Keratinocyte (primary cell): ENCODE measurements at regions not wholly inside any gene's neighbourhood (a gene's known extent, or its start where the extent isn't known, plus 50 kb on each side); places are given as distances from the start of the nearest gene placed in this dataset.

Experiments
- DNase-seq: peaks from one replicate; pipeline ENCODE4 v3.0.0-alpha.2; 2011; ENCODE audit warnings: low read depth, missing footprints, low spot score
- FAIRE-seq: peaks from 2 replicates; lab custom pipeline; 2011; peaks lifted over from hg19 to GRCh38; lab: Jason Lieb, UNC
- H2AFZ ChIP-seq: 2 replicates; pipeline ENCODE4 v1.6.0; 2012; ENCODE audit warnings: low read length, control low read depth, inconsistent platforms; ENCODE audit not compliant: control insufficient read depth
- H3K27ac ChIP-seq: 2 replicates; pipeline ENCODE4 v1.5.1; 2011; ENCODE audit warnings: low read length; ENCODE audit not compliant: control insufficient read depth, insufficient read depth
- H3K27me3 ChIP-seq: 3 replicates; pipeline ENCODE4 v1.6.0; 2011; ENCODE audit warnings: low read length; ENCODE audit not compliant: control insufficient read depth, insufficient read depth; ENCODE audit errors: extremely low read depth
- H3K36me3 ChIP-seq, 2 experiments: 2 replicates in 1 of 2; 3 replicates in 1 of 2; pipeline ENCODE4 v1.5.1; 2011; ENCODE audit warnings: low read length in 2 of 2, mild to moderate bottlenecking in 1 of 2; ENCODE audit not compliant: control insufficient read depth in 2 of 2, insufficient read depth in 2 of 2; ENCODE audit errors: extremely low read depth in 1 of 2
- H3K4me1 ChIP-seq: 3 replicates; pipeline ENCODE4 v1.5.1; 2011; ENCODE audit warnings: low read length; ENCODE audit not compliant: control insufficient read depth, insufficient read depth; ENCODE audit errors: extremely low read depth
- H3K4me2 ChIP-seq: 3 replicates; pipeline ENCODE4 v1.6.0; 2011; ENCODE audit warnings: low read depth, low read length; ENCODE audit not compliant: control insufficient read depth, insufficient read depth; ENCODE audit errors: extremely low read depth
- H3K4me3 ChIP-seq, 3 experiments: fragments of 200-600 bp in 1 of 3; sonication (generic) in 1 of 3; 2 replicates in 2 of 3; 3 replicates in 1 of 3; pipeline ENCODE4 v1.5.1; 2011 to 2016; ENCODE audit warnings: low read length in 3 of 3, mild to moderate bottlenecking in 3 of 3, control low read depth in 2 of 3, inconsistent platforms in 1 of 3, low read depth in 1 of 3, mixed read lengths in 1 of 3, mixed run types in 1 of 3, moderate library complexity in 1 of 3; ENCODE audit not compliant: control insufficient read depth in 2 of 3, insufficient read depth in 2 of 3; ENCODE audit errors: extremely low read depth in 1 of 3
- H3K79me2 ChIP-seq: 2 replicates; pipeline ENCODE4 v1.6.0; 2012; ENCODE audit warnings: low read length; ENCODE audit not compliant: control insufficient read depth, insufficient read depth
- H3K9ac ChIP-seq: 3 replicates; pipeline ENCODE4 v1.6.0; 2011; ENCODE audit warnings: low read length; ENCODE audit not compliant: control insufficient read depth, insufficient read depth; ENCODE audit errors: extremely low read depth
- H3K9me1 ChIP-seq: 3 replicates; pipeline ENCODE4 v1.6.0; 2011; ENCODE audit warnings: low read length; ENCODE audit not compliant: control insufficient read depth, insufficient read depth; ENCODE audit errors: extremely low read depth
- H3K9me3 ChIP-seq: 2 replicates; pipeline ENCODE4 v1.5.1; 2012; ENCODE audit warnings: low read depth, low read length; ENCODE audit not compliant: control insufficient read depth
- H4K20me1 ChIP-seq: 3 replicates; pipeline ENCODE4 v1.6.0; 2011; ENCODE audit warnings: low read length; ENCODE audit not compliant: control insufficient read depth, insufficient read depth; ENCODE audit errors: extremely low read depth
- EZH2 ChIP-seq: IDR thresholded peaks from one replicate; pipeline ENCODE4 v1.6.1; 2012; ENCODE audit warnings: inconsistent platforms, mild to moderate bottlenecking, low read length, moderate library complexity
- dilution Hi-C: fragments of 300-500 bp; cut with MboI; formaldehyde crosslinking; loops from one replicate; pipeline ENCODE4 v1.7.0; 2020; ENCODE audit warnings: low sequenced_read_pairs; ENCODE audit not compliant: extremely low pct_ligation_motif_present
- TF ChIP-seq, protein P1 (sequence below), 3 experiments: IDR thresholded peaks in 1 of 3; conservative IDR thresholded peaks in 1 of 3; optimal IDR thresholded peaks in 1 of 3; 2 replicates in 2 of 3; 3 replicates in 1 of 3; pipeline versions ENCODE3 to v1.5.1; 2011; ENCODE audit warnings: low read length in 3 of 3, mild to moderate bottlenecking in 3 of 3, moderate library complexity in 2 of 3, control low read depth in 1 of 3, inconsistent platforms in 1 of 3; ENCODE audit not compliant: insufficient read depth in 2 of 3; ENCODE audit errors: extremely low read depth in 1 of 3

DNA sequence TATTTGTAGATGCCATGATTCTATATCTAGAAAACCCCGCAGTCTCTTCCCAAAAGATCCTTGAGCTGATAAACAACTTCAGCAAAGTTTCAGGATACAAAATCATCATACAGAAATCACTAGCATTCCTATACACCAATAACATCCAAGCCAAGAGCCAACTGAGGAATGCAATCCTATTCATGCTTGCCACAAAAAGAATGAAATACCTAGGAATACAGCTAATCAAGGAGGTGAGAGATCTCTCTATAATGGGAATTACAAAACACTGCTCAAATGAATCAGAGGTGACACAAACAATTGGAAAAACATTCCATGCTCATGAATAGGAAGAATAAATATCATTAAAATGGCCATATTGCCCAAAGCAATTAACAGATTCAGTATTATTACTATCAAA is 551.4 kb upstream of the SLC39A10 start:
- peaks cover 4% of the 10 kb centered on the region for H3K4me1 ChIP-seq
- dilution Hi-C loops, result no loop called here
- TF ChIP-seq, protein P1, sequence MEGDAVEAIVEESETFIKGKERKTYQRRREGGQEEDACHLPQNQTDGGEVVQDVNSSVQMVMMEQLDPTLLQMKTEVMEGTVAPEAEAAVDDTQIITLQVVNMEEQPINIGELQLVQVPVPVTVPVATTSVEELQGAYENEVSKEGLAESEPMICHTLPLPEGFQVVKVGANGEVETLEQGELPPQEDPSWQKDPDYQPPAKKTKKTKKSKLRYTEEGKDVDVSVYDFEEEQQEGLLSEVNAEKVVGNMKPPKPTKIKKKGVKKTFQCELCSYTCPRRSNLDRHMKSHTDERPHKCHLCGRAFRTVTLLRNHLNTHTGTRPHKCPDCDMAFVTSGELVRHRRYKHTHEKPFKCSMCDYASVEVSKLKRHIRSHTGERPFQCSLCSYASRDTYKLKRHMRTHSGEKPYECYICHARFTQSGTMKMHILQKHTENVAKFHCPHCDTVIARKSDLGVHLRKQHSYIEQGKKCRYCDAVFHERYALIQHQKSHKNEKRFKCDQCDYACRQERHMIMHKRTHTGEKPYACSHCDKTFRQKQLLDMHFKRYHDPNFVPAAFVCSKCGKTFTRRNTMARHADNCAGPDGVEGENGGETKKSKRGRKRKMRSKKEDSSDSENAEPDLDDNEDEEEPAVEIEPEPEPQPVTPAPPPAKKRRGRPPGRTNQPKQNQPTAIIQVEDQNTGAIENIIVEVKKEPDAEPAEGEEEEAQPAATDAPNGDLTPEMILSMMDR (optimal IDR thresholded peaks at IDR 0.05 in 1 of 3, IDR thresholded peaks at IDR 0.05 in 1 of 3, conservative IDR thresholded peaks at IDR 0.05 in 1 of 3; ENCODE audit: extremely low read depth in 1 of 3, insufficient read depth in 2 of 3, low read length in 3 of 3), result no peak
- TF ChIP-seq EZH2, result no peak
- no peaks in the 10 kb centered on the region for H3K27me3 ChIP-seq
- H3K9ac ChIP-seq, result no peak overlapping the region
- peak; percentile 54 for DNase-seq
- no peak for FAIRE-seq
- H4K20me1 ChIP-seq, result no peaks in the 10 kb centered on the region
- H3K27ac ChIP-seq, result no peak overlapping the region
- no peaks in the 10 kb centered on the region for H3K79me2 ChIP-seq
- no peak overlapping the region for H3K4me2 ChIP-seq
- H3K4me3 ChIP-seq, result no peak overlapping the region
- no peaks in the 10 kb centered on the region for H3K9me3 ChIP-seq
- no peaks in the 10 kb centered on the region for H3K36me3 ChIP-seq
- H2AFZ ChIP-seq, result no peak overlapping the region
- H3K9me1 ChIP-seq, result no peaks in the 10 kb centered on the region

DNA sequence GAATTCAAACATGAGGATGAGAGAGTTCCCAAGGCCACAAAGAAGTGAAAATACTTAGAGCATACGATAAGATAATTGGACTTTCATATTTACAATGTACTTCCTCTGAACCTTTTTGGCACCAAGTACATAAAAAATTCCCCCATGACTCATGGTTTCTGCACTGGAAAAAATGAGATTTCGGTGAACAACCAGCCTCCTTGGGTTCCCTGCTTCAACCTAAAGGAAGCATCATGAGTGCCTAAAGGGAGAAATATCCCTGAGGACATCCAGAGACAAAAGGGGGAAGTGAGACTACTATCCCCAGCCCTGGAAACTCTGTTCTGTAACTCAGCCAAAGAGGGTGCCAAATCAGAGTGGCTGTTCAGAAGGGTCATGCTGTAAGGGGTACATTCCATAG is 562.7 kb upstream of the SLC39A10 start:
- Histone ChIP-seq H3K27ac (no peak overlapping the region), H2AFZ (peak overlapping the region; percentile 54), H3K79me2 (no peaks in the 10 kb centered on the region), H3K27me3 (no peaks in the 10 kb centered on the region), H4K20me1 (no peaks in the 10 kb centered on the region), H3K9me3 (no peaks in the 10 kb centered on the region), H3K9me1 (no peaks in the 10 kb centered on the region), H3K4me3 (no peak overlapping the region), H3K4me1 (no peaks in the 10 kb centered on the region), H3K9ac (no peak overlapping the region), H3K4me2 (peak overlapping the region; percentile 18), H3K36me3 (no peaks in the 10 kb centered on the region)
- dilution Hi-C loops, result no loop called here
- DNase-seq (no peak), FAIRE-seq (no peak)
- TF ChIP-seq, protein P1 (optimal IDR thresholded peaks at IDR 0.05 in 1 of 3, IDR thresholded peaks at IDR 0.05 in 1 of 3, conservative IDR thresholded peaks at IDR 0.05 in 1 of 3; ENCODE audit: extremely low read depth in 1 of 3, insufficient read depth in 2 of 3, low read length in 3 of 3), result no peak
- TF ChIP-seq EZH2, result no peak
